Tibial nerve (tissue), 4 donors: ENCODE measurements at regions not wholly inside any gene's neighbourhood (a gene's known extent, or its start where the extent isn't known, plus 50 kb on each side); places are given as distances from the start of the nearest gene placed in this dataset. TPM values are rescaled to one million over a fixed set of nuclear protein-coding genes. Genes with fewer than 3 reads are reported as not detected.
"Not testable (repeated sequence)": the region's sequence is repeated elsewhere in the genome, so short reads cannot be mapped to it uniquely, and the experiment has no call there.

Experiments used
- DNase-seq, 2 donors: peaks; one replicate each; pipeline ENCODE4 v3.0.0-alpha.2; 2019; ENCODE audit warnings: low spot score in 2 of 2
- H3K27ac ChIP-seq, 4 donors: fragments of 200-600 bp; sonication (generic) in 3 of 4; one replicate each; pipeline ENCODE4 v1.5.1; 2017 to 2019; ENCODE audit warnings: mild to moderate bottlenecking in 1 of 4
- H3K27me3 ChIP-seq, 2 donors: fragments of 200-600 bp; sonication (generic) in 1 of 2; one replicate each; pipeline versions ENCODE4 v1.5.1 to v1.6.0; 2017 to 2019
- H3K36me3 ChIP-seq, 3 donors: fragments of 200-600 bp; sonication (generic); one replicate each; pipeline ENCODE4 v1.5.1; 2018 to 2019
- H3K4me1 ChIP-seq, 4 donors: fragments of 200-600 bp; sonication (generic) in 3 of 4; one replicate each; pipeline ENCODE4 v1.5.1; 2017 to 2019
- H3K4me3 ChIP-seq, 4 donors: fragments of 200-600 bp; sonication (generic) in 3 of 4; one replicate each; pipeline ENCODE4 v1.5.1; 2017 to 2019; ENCODE audit warnings: mild to moderate bottlenecking in 1 of 4, moderate library complexity in 1 of 4
- H3K9me3 ChIP-seq, 4 donors: fragments of 200-600 bp; sonication (generic) in 3 of 4; one replicate each; pipeline ENCODE4 v1.5.1; 2017 to 2019
- EP300 ChIP-seq, 2 donors: sonication (generic); formaldehyde crosslinking; IDR thresholded peaks; one replicate each; pipeline ENCODE4 v1.6.1; 2017; ENCODE audit warnings: antibody characterized with exemption in 2 of 2, mild to moderate bottlenecking in 1 of 2
- POLR2A ChIP-seq, 2 donors: fragments of 450-650 bp; IDR thresholded peaks; one replicate each; pipeline ENCODE4 v1.6.1; 2017; ENCODE audit warnings: antibody characterized with exemption in 2 of 2, mild to moderate bottlenecking in 2 of 2, moderate library complexity in 2 of 2
- WGBS, 2 donors: methylation state at CpG; one replicate each; pipeline ENCODE4 v1.1.5; 2018; 5-methylcytosine and 5-hydroxymethylcytosine counted together
- small RNA-seq: library from RNA; depleted of rRNA; stranded (forward); fragments of <200 nt; gene quantifications from one replicate; pipeline ENCODE3, GENCODE V24; 2016
- TF ChIP-seq, protein P1 (sequence below), 5 experiments: fragments of 200-600 bp in 3 of 5; fragments of 450-650 bp in 2 of 5; sonication (generic) in 3 of 5; IDR thresholded peaks; one replicate each; pipeline ENCODE4 v1.5.1; 2016 to 2019; ENCODE audit warnings: antibody characterized with exemption in 5 of 5, mild to moderate bottlenecking in 3 of 5, moderate library complexity in 2 of 5

DNA sequence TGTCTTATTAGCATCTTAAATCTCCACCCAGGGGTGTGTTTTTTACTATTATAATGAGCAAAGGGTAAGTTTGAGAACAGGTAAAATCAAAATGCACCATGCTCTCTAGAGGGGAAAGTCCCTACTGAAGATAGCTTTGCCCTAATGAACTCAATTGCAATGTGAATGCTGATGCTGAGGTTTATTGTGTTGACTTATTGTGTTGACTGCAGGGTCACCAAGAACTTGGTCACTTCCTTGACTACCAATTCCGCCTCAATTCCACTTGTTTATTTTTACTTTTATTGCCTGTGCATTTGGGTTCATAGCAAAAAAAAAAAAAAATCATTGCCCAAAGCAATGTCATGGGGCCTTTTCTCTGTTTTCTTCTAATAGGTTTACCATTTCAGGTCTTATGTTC is 67.7 kb upstream of the SRD5A3 start:
- Histone ChIP-seq H3K27me3 (no peaks in the 10 kb centered on the region), H3K36me3 (no peaks in the 10 kb centered on the region), H3K4me3 (no peak overlapping the region), H3K9me3 (peaks cover 0 to 18% (median 2%) of the 10 kb centered on the region in 4 donors), H3K4me1 (no peaks in the 10 kb centered on the region), H3K27ac (no peak overlapping the region)
- DNase-seq: no peak
- TF ChIP-seq POLR2A (IDR thresholded peaks at IDR 0.05): no peak
- WGBS, 2 donors: 74 to 81% methylated on average over 1 of the region's 1 CpG

DNA sequence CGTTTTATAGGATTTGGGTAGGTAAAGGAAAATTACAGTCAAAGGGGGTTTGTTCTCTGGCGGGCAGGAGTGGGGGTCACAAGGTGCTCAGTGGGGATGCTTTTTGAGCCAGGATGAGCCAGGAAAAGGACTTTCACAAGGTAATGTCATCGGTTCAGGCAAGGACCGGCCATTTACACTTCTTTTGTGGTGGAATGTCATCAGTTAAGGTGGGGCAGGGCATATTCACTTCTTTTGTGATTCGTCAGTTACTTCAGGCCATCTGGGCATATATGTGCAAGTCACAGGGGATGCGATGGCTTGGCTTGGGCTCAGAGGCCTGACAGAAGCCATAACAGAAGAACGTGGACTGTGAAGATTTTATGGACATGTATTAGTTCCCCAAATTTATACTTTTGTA is 65.6 kb upstream of the SRD5A3 start:
- H3K27me3 ChIP-seq, DNase-seq, H3K4me1 ChIP-seq, H3K27ac ChIP-seq, H3K36me3 ChIP-seq, H3K4me3 ChIP-seq: not testable (repeated sequence)
- peaks cover 0 to 40% (median 9%) of the 10 kb centered on the region in 4 donors for H3K9me3 ChIP-seq
- 49 to 58% methylated on average over 7 of the region's 7 CpGs for WGBS, 2 donors

DNA sequence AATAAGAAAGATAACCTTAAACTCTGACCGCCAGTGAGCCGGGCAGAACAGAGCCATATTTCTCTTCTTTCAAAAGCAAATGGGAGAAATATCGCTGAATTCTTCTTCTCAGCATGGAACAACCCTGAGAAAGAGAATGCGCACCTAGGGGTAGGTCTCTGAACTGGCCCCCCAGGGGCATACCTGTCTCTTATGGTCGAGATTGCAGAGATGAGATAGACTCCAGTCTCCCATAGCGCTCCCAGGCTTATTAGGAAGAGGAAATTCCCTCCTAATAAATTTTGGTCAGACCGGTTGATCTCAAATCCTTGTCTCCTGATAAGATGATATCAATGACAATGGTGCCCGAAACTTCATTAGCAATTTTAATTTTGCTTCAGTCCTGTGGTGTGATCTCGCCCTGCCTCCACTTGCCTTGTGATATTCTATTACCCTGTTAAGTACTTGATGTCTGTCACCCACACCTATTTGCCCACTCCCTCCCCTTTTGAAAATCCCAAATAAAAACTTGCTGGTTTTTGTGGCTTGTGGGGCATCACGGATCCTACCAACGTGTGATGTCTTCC is 64.8 kb upstream of the SRD5A3 start:
- H3K9me3 ChIP-seq: peaks cover 0 to 42% (median 9%) of the 10 kb centered on the region in 4 donors
- not testable (repeated sequence) for H3K36me3 ChIP-seq, H3K4me1 ChIP-seq, H3K27me3 ChIP-seq, H3K4me3 ChIP-seq, DNase-seq, H3K27ac ChIP-seq
- WGBS, 2 donors: 55 to 75% methylated on average over 11 of the region's 11 CpGs

GRCh38 chr4:55284331-55284730 is 61.7 kb upstream of the SRD5A3 start:
- no peaks in the 10 kb centered on the region for H3K36me3 ChIP-seq
- TF ChIP-seq, protein P1, sequence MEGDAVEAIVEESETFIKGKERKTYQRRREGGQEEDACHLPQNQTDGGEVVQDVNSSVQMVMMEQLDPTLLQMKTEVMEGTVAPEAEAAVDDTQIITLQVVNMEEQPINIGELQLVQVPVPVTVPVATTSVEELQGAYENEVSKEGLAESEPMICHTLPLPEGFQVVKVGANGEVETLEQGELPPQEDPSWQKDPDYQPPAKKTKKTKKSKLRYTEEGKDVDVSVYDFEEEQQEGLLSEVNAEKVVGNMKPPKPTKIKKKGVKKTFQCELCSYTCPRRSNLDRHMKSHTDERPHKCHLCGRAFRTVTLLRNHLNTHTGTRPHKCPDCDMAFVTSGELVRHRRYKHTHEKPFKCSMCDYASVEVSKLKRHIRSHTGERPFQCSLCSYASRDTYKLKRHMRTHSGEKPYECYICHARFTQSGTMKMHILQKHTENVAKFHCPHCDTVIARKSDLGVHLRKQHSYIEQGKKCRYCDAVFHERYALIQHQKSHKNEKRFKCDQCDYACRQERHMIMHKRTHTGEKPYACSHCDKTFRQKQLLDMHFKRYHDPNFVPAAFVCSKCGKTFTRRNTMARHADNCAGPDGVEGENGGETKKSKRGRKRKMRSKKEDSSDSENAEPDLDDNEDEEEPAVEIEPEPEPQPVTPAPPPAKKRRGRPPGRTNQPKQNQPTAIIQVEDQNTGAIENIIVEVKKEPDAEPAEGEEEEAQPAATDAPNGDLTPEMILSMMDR (IDR thresholded peaks at IDR 0.05): no peak
- TF ChIP-seq POLR2A (IDR thresholded peaks at IDR 0.05): no peak
- no peak for TF ChIP-seq EP300 (IDR thresholded peaks at IDR 0.05)
- no peaks in the 10 kb centered on the region for H3K4me1 ChIP-seq
- H3K27me3 ChIP-seq: no peaks in the 10 kb centered on the region
- no peak overlapping the region for H3K27ac ChIP-seq
- peaks cover 0 to 42% (median 9%) of the 10 kb centered on the region in 4 donors for H3K9me3 ChIP-seq
- no peak overlapping the region for H3K4me3 ChIP-seq
- 88 to 100% methylated on average over 1 of the region's 1 CpG for WGBS, 2 donors
- no peak for DNase-seq

GRCh38 chr4:55291227-55291640 is 54.8 kb upstream of the SRD5A3 start:
- no peaks in the 10 kb centered on the region for H3K9me3 ChIP-seq
- DNase-seq: peak in 1 of 2 donors; percentile 12
- H3K27ac ChIP-seq: no peak overlapping the region
- H3K4me1 ChIP-seq: no peaks in the 10 kb centered on the region
- no peak for TF ChIP-seq EP300 (IDR thresholded peaks at IDR 0.05)
- no peak for TF ChIP-seq POLR2A (IDR thresholded peaks at IDR 0.05)
- TF ChIP-seq, protein P1 (IDR thresholded peaks at IDR 0.05): no peak
- WGBS, 2 donors: 56 to 72% methylated on average over 3 of the region's 3 CpGs
- no peaks in the 10 kb centered on the region for H3K36me3 ChIP-seq
- H3K4me3 ChIP-seq: no peak overlapping the region
- no peaks in the 10 kb centered on the region for H3K27me3 ChIP-seq

GRCh38 chr4:55296096-55296495 is 49.9 kb upstream of the SRD5A3 start:
- Histone ChIP-seq H3K27ac (no peak overlapping the region), H3K4me1 (no peaks in the 10 kb centered on the region), H3K36me3 (no peaks in the 10 kb centered on the region), H3K9me3 (no peaks in the 10 kb centered on the region), H3K27me3 (no peaks in the 10 kb centered on the region), H3K4me3 (no peak overlapping the region)
- TF ChIP-seq, protein P1 (IDR thresholded peaks at IDR 0.05): no peak
- WGBS, 2 donors: 64 to 82% methylated on average over 4 of the region's 4 CpGs
- DNase-seq: no peak

Small RNA genes lying in the stretch of these regions (small RNA-seq; reads per million reads assigned to genes)
- gene RN7SL822P: not detected
- gene RNU6-746P: not detected
